ENCODE measurements at regions not wholly inside any gene's neighbourhood (a gene's known extent, or its start where the extent isn't known, plus 50 kb on each side); places are given as distances from the start of the nearest gene placed in this dataset.

GRCh38 chr13:40438999-40439797 is 227.2 kb downstream of the FOXO1 start (continued):
- TF ChIP-seq ZNF462 (CRISPR knock-in tag; IDR thresholded peaks at IDR 0.05) = no peak
- TF ChIP-seq EZH2phosphoT487 (IDR thresholded peaks at IDR 0.05; ENCODE audit: unreplicated experiment) = no peak
- TF ChIP-seq STAT1 (IDR thresholded peaks at IDR 0.05; ENCODE audit: unreplicated experiment) = no peak
- TF ChIP-seq JUNB (IDR thresholded peaks at IDR 0.05; ENCODE audit: unreplicated experiment) = no peak

- Mint-ChIP-seq H3K27ac (no peak overlapping the region), H3K36me3 (ENCODE audit: low read depth) (no peaks in the 10 kb centered on the region; the same call in 1 of the 3 replicates), H3K4me3 (no peak overlapping the region), H3K4me1 (no peaks in the 10 kb centered on the region), H3K27me3 (ENCODE audit: insufficient read depth, low read depth, poor library complexity) (no peaks in the 10 kb centered on the region), H3K9me3 (peaks cover 4% of the 10 kb centered on the region; the same call in 2 of the 3 replicates)
- DNase-seq (ENCODE audit: low spot score) = no peak
- H3K27me3 ChIP-seq (ENCODE audit: insufficient read depth) = no peaks in the 10 kb centered on the region
- H3K4me3 ChIP-seq = no peak overlapping the region
- no peak overlapping the region for H2AFZ ChIP-seq
- H3K36me3 ChIP-seq (ENCODE audit: insufficient read depth) = no peaks in the 10 kb centered on the region
- H3K27ac ChIP-seq (ENCODE audit: low read depth) = no peak overlapping the region
- H3K4me1 ChIP-seq (ENCODE audit: insufficient read depth) = no peaks in the 10 kb centered on the region
- H3K4me2 ChIP-seq = no peak overlapping the region
- H3F3A ChIP-seq (replicated peaks; ENCODE audit: low read depth) = no peaks in the 10 kb centered on the region
- no peaks in the 10 kb centered on the region for H3K9me2 ChIP-seq (ENCODE audit: insufficient read depth)
- no peaks in the 10 kb centered on the region for H4K20me1 ChIP-seq (replicated peaks; ENCODE audit: insufficient read depth)
- no peak for ATAC-seq
- H3K79me2 ChIP-seq (replicated peaks; ENCODE audit: insufficient read depth) = no peaks in the 10 kb centered on the region
- TF ChIP-seq, protein P1, sequence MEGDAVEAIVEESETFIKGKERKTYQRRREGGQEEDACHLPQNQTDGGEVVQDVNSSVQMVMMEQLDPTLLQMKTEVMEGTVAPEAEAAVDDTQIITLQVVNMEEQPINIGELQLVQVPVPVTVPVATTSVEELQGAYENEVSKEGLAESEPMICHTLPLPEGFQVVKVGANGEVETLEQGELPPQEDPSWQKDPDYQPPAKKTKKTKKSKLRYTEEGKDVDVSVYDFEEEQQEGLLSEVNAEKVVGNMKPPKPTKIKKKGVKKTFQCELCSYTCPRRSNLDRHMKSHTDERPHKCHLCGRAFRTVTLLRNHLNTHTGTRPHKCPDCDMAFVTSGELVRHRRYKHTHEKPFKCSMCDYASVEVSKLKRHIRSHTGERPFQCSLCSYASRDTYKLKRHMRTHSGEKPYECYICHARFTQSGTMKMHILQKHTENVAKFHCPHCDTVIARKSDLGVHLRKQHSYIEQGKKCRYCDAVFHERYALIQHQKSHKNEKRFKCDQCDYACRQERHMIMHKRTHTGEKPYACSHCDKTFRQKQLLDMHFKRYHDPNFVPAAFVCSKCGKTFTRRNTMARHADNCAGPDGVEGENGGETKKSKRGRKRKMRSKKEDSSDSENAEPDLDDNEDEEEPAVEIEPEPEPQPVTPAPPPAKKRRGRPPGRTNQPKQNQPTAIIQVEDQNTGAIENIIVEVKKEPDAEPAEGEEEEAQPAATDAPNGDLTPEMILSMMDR (conservative IDR thresholded peaks at IDR 0.05; ENCODE audit: low read depth in 2 of 2) = no peak
- TF ChIP-seq JUNB (IDR thresholded peaks at IDR 0.05; ENCODE audit: unreplicated experiment) (no peak), POLR2AphosphoS5 (IDR thresholded peaks at IDR 0.05; ENCODE audit: low read depth) (no peak), ZNF331 (CRISPR knock-in tag; IDR thresholded peaks at IDR 0.05; ENCODE audit: low read depth) (no peak), STAT1 (IDR thresholded peaks at IDR 0.05; ENCODE audit: unreplicated experiment) (no peak)
Measured at GRCh38 chr13:40439928-40440327, 226.5 kb downstream of the FOXO1 start.

Data from GM23338 (cell line).